B cell (primary cell): ENCODE measurements at regions not wholly inside any gene's neighbourhood (a gene's known extent, or its start where the extent isn't known, plus 50 kb on each side); places are given as distances from the start of the nearest gene placed in this dataset.

Experiments
- ATAC-seq: fragments of 200-7000 bp; cut with Tn5 transposase; one replicate; pipeline ENCODE4 v1.10.0; 2021; ENCODE audit warnings: low read depth, mild to moderate bottlenecking, moderate number of reproducible peaks, moderate library complexity
- CTCF ChIA-PET: fragments of 350-600 bp; sonication (Branson Sonifier 250); formaldehyde crosslinking; loops from one replicate; lab custom pipeline; 2021; ENCODE audit warnings: antibody characterized with exemption, inconsistent platforms; lab: Charles Lee
- POLR2A ChIA-PET: fragments of 350-600 bp; sonication (Branson Sonifier 250); formaldehyde crosslinking; loops from one replicate; lab custom pipeline; 2021; ENCODE audit warnings: antibody characterized with exemption; lab: Charles Lee
- DNase-seq: peaks from one replicate; pipeline ENCODE4 v3.0.0; 2013
- H2AFZ ChIP-seq: 2 replicates; pipeline ENCODE4 v1.6.1; 2012; ENCODE audit warnings: mild to moderate bottlenecking, low read depth, low read length; ENCODE audit not compliant: insufficient read depth, poor library complexity, severe bottlenecking
- H3K27ac ChIP-seq, 2 donors: 1 replicate in 1 of 2; 2 replicates in 1 of 2; pipeline ENCODE4 v1.5.1; 2012 to 2013; ENCODE audit warnings: low read length in 2 of 2, mild to moderate bottlenecking in 2 of 2, moderate library complexity in 1 of 2
- H3K27me3 ChIP-seq, 4 experiments: fragments of 200-600 bp in 1 of 4; sonication (generic) in 1 of 4; replicated peaks in 1 of 4; 1 replicate in 2 of 4; 2 replicates in 2 of 4; pipeline versions ENCODE4 v1.6.1 to v1.7.0; 2013 to 2016; ENCODE audit warnings: low read length in 3 of 4, mild to moderate bottlenecking in 2 of 4, mixed read lengths in 1 of 4, moderate library complexity in 1 of 4; ENCODE audit not compliant: insufficient read depth in 4 of 4, control insufficient read depth in 3 of 4; ENCODE audit errors: control extremely low read depth in 1 of 4
- H3K36me3 ChIP-seq, 2 experiments: replicated peaks in 1 of 2; 1 replicate in 1 of 2; 2 replicates in 1 of 2; pipeline versions ENCODE4 v1.6.1 to v1.7.1; 2013; ENCODE audit warnings: low read length in 1 of 2; ENCODE audit not compliant: insufficient read depth in 2 of 2, control insufficient read depth in 1 of 2; ENCODE audit errors: control extremely low read depth in 1 of 2, extremely low read depth in 1 of 2
- H3K4me1 ChIP-seq, 2 donors: fragments of 200-600 bp in 1 of 2; sonication (generic) in 1 of 2; 1 replicate in 1 of 2; 2 replicates in 1 of 2; pipeline versions ENCODE4 v1.5.1 to v1.6.1; 2013 to 2017; ENCODE audit warnings: low read length in 2 of 2; ENCODE audit not compliant: control insufficient read depth in 2 of 2, insufficient read depth in 2 of 2
- H3K4me2 ChIP-seq: replicated peaks from 2 replicates; pipeline ENCODE3; 2012; ENCODE audit warnings: mild to moderate bottlenecking, low read depth, low read length; ENCODE audit not compliant: poor library complexity, severe bottlenecking
- H3K4me3 ChIP-seq, 5 experiments: fragments of 200-600 bp in 1 of 5; sonication (generic) in 1 of 5; 1 replicate in 3 of 5; 2 replicates in 2 of 5; pipeline versions ENCODE4 v1.5.1 to v1.7.0; 2011 to 2016; ENCODE audit warnings: low read length in 4 of 5, mild to moderate bottlenecking in 4 of 5, low read depth in 2 of 5, control low read depth in 1 of 5, moderate library complexity in 1 of 5; ENCODE audit not compliant: insufficient read depth in 1 of 5; ENCODE audit errors: control extremely low read depth in 1 of 5, extremely low read depth in 1 of 5
- H3K79me2 ChIP-seq: fragments of 200-600 bp; sonication (generic); one replicate; pipeline ENCODE4 v1.6.0; 2016; ENCODE audit warnings: low read length; ENCODE audit not compliant: control insufficient read depth, insufficient read depth
- H3K9ac ChIP-seq: fragments of 200-600 bp; sonication (generic); 2 replicates; pipeline ENCODE4 v1.6.1; 2017; ENCODE audit warnings: mild to moderate bottlenecking, low read length, moderate library complexity
- H3K9me3 ChIP-seq, 3 donors: one replicate each; pipeline versions ENCODE4 v1.6.1 to v1.7.1; 2013; ENCODE audit warnings: low read length in 2 of 3; ENCODE audit not compliant: control insufficient read depth in 2 of 3, insufficient read depth in 1 of 3; ENCODE audit errors: control extremely low read depth in 1 of 3
- H4K20me1 ChIP-seq: 2 replicates; pipeline ENCODE4 v1.6.0; 2012; ENCODE audit warnings: mild to moderate bottlenecking, low read length; ENCODE audit not compliant: insufficient read depth, control insufficient read depth, poor library complexity, severe bottlenecking
- H3K27ac Mint-ChIP-seq: one replicate; pipeline ENCODE4 v1.8.0; 2021; ENCODE audit warnings: mixed read lengths
- H3K27me3 Mint-ChIP-seq: one replicate; pipeline ENCODE4 v1.8.0; 2021; ENCODE audit warnings: mixed read lengths
- H3K4me1 Mint-ChIP-seq: one replicate; pipeline ENCODE4 v1.8.0; 2021; ENCODE audit warnings: mixed read lengths
- H3K4me3 Mint-ChIP-seq: one replicate; pipeline ENCODE4 v1.8.0; 2021; ENCODE audit warnings: mixed read lengths
- H3K9me3 Mint-ChIP-seq: one replicate; pipeline ENCODE4 v1.8.0; 2022; ENCODE audit warnings: mixed read lengths; ENCODE audit not compliant: insufficient read depth
- CTCF ChIP-seq: fragments of 200-600 bp; IDR thresholded peaks from one replicate; pipeline ENCODE4 v1.8.0; 2022; ENCODE audit warnings: antibody characterized with exemption, mild to moderate bottlenecking
- EZH2 ChIP-seq: IDR thresholded peaks from 2 replicates; pipeline ENCODE4 v1.6.1; 2012; ENCODE audit warnings: borderline replicate concordance, low read depth, mild to moderate bottlenecking, moderate library complexity, low read length; ENCODE audit not compliant: insufficient read depth, poor library complexity, severe bottlenecking
- intact Hi-C: fragments of 100-400 bp; cut with micrococcal nuclease; formaldehyde crosslinking; loops from one replicate; pipeline ENCODE4 v1.10.0; 2022

GRCh38 chr3:115251509-115251908 lies 104.4 kb upstream of the ZBTB20 start:
- intact Hi-C loops: no loop called here
- ChIA-PET POLR2A (no interaction called here), CTCF (no interaction called here)
- H3K4me3 Mint-ChIP-seq: no peak overlapping the region
- peaks cover 8% of the 10 kb centered on the region for H3K27me3 Mint-ChIP-seq
- H3K27ac Mint-ChIP-seq: no peak overlapping the region
- Histone ChIP-seq H3K9me3 (peaks cover 0 to 12% (median 0%) of the 10 kb centered on the region in 3 donors), H3K27me3 (no peaks in the 10 kb centered on the region), H3K4me1 (no peaks in the 10 kb centered on the region), H3K79me2 (no peaks in the 10 kb centered on the region), H3K4me2 (no peak overlapping the region), H3K36me3 (no peaks in the 10 kb centered on the region), H3K9ac (no peak overlapping the region), H2AFZ (no peak overlapping the region), H3K4me3 (no peak overlapping the region), H4K20me1 (no peaks in the 10 kb centered on the region), H3K27ac (no peak overlapping the region)
- TF ChIP-seq CTCF (no peak), EZH2 (no peak)
- ATAC-seq: no peak
- peaks cover 2% of the 10 kb centered on the region for H3K9me3 Mint-ChIP-seq
- no peaks in the 10 kb centered on the region for H3K4me1 Mint-ChIP-seq
- no peak for DNase-seq

- peaks cover 0 to 12% (median 0%) of the 10 kb centered on the region in 3 donors for H3K9me3 ChIP-seq
- no peaks in the 10 kb centered on the region for H3K36me3 ChIP-seq
- H3K27me3 Mint-ChIP-seq: peaks cover 8% of the 10 kb centered on the region
- no peak overlapping the region for H3K4me3 ChIP-seq
- no peaks in the 10 kb centered on the region for H4K20me1 ChIP-seq
- POLR2A ChIA-PET: no interaction called here
- H3K79me2 ChIP-seq: no peaks in the 10 kb centered on the region
- DNase-seq: no peak
- no peaks in the 10 kb centered on the region for H3K4me1 ChIP-seq
- H3K9me3 Mint-ChIP-seq: peaks cover 2% of the 10 kb centered on the region
- no peaks in the 10 kb centered on the region for H3K27me3 ChIP-seq
- no peak for TF ChIP-seq EZH2
- no peak for TF ChIP-seq CTCF
- H3K4me3 Mint-ChIP-seq: no peak overlapping the region
- intact Hi-C loops: no loop called here
- H3K4me1 Mint-ChIP-seq: no peaks in the 10 kb centered on the region
- ATAC-seq: no peak
- no peak overlapping the region for H3K4me2 ChIP-seq
- no peak overlapping the region for H2AFZ ChIP-seq
- H3K27ac ChIP-seq: no peak overlapping the region
- CTCF ChIA-PET: no interaction called here
- H3K27ac Mint-ChIP-seq: no peak overlapping the region
- no peak overlapping the region for H3K9ac ChIP-seq
Measured at GRCh38 chr3:115252679-115253078, 105.6 kb upstream of the ZBTB20 start.
